GM23338 (cell line): ENCODE measurements at regions not wholly inside any gene's neighbourhood (a gene's known extent, or its start where the extent isn't known, plus 50 kb on each side); places are given as distances from the start of the nearest gene placed in this dataset.

ENCODE experiments used
- ATAC-seq: fragments of 200-7000 bp; cut with Tn5 transposase; 3 replicates; pipeline ENCODE4 v1.9.1; 2020
- DNase-seq: peaks from one replicate; pipeline ENCODE4 v3.0.0-alpha.2; 2015; ENCODE audit warnings: low spot score
- H2AFZ ChIP-seq: fragments of 200-600 bp; sonication (generic); 2 replicates; pipeline ENCODE4 v1.8.0; 2016; ENCODE audit warnings: antibody characterized with exemption, mild to moderate bottlenecking, moderate library complexity
- H3F3A ChIP-seq: fragments of 200-600 bp; sonication (generic); replicated peaks from 2 replicates; pipeline ENCODE4 v1.8.0; 2017; ENCODE audit warnings: antibody characterized with exemption, mixed run types, low read depth
- H3K27ac ChIP-seq: fragments of 200-600 bp; sonication (generic); 2 replicates; pipeline ENCODE4 v1.6.1; 2016; ENCODE audit warnings: low read depth
- H3K27me3 ChIP-seq: fragments of 200-600 bp; sonication (generic); 2 replicates; pipeline ENCODE4 v1.8.0; 2016; ENCODE audit warnings: mild to moderate bottlenecking, mixed run types, moderate library complexity; ENCODE audit not compliant: insufficient read depth
- H3K36me3 ChIP-seq: fragments of 200-600 bp; sonication (generic); 2 replicates; pipeline ENCODE4 v1.8.0; 2016; ENCODE audit warnings: mild to moderate bottlenecking; ENCODE audit not compliant: insufficient read depth
- H3K4me1 ChIP-seq: fragments of 200-600 bp; sonication (generic); 2 replicates; pipeline ENCODE4 v1.8.0; 2016; ENCODE audit warnings: mild to moderate bottlenecking, moderate library complexity; ENCODE audit not compliant: insufficient read depth
- H3K4me2 ChIP-seq: fragments of 200-600 bp; sonication (generic); 2 replicates; pipeline ENCODE4 v1.7.1; 2017; ENCODE audit warnings: mixed run types
- H3K4me3 ChIP-seq: fragments of 200-600 bp; sonication (generic); 2 replicates; pipeline ENCODE4 v1.6.1; 2016; ENCODE audit warnings: mixed run types
- H3K79me2 ChIP-seq: fragments of 200-600 bp; sonication (generic); replicated peaks from 2 replicates; pipeline ENCODE4 v1.8.0; 2017; ENCODE audit warnings: mild to moderate bottlenecking; ENCODE audit not compliant: insufficient read depth
- H3K9me2 ChIP-seq: fragments of 200-600 bp; sonication (generic); 2 replicates; pipeline ENCODE4 v1.8.0; 2017; ENCODE audit not compliant: insufficient read depth
- H4K20me1 ChIP-seq: fragments of 200-600 bp; sonication (generic); replicated peaks from 2 replicates; pipeline ENCODE4 v1.8.0; 2017; ENCODE audit warnings: mild to moderate bottlenecking; ENCODE audit not compliant: insufficient read depth
- H3K27ac Mint-ChIP-seq: 2 replicates; pipeline ENCODE4 v1.8.0; 2020; ENCODE audit warnings: inconsistent platforms, mild to moderate bottlenecking, moderate library complexity, mixed read lengths
- H3K27me3 Mint-ChIP-seq: 3 replicates; pipeline ENCODE4 v1.8.0; 2022; ENCODE audit warnings: low read depth, mild to moderate bottlenecking, moderate library complexity, mixed read lengths, inconsistent platforms; ENCODE audit not compliant: insufficient read depth, poor library complexity
- H3K36me3 Mint-ChIP-seq: 3 replicates; pipeline ENCODE4 v1.8.0; 2021; ENCODE audit warnings: low read depth, mild to moderate bottlenecking, inconsistent platforms, moderate library complexity, mixed read lengths
- H3K4me1 Mint-ChIP-seq: 3 replicates; pipeline ENCODE4 v1.8.0; 2020; ENCODE audit warnings: mild to moderate bottlenecking, inconsistent platforms, mixed read lengths
- H3K4me3 Mint-ChIP-seq: 3 replicates; pipeline ENCODE4 v1.8.0; 2021; ENCODE audit warnings: moderate library complexity, mild to moderate bottlenecking, inconsistent platforms, mixed read lengths
- H3K9me3 Mint-ChIP-seq: 3 replicates; pipeline ENCODE4 v1.8.0; 2020; ENCODE audit warnings: moderate library complexity, mild to moderate bottlenecking, inconsistent platforms, mixed read lengths
- EZH2 ChIP-seq: fragments of 200-600 bp; sonication (generic); IDR thresholded peaks from one replicate; pipeline ENCODE4 v1.8.0; 2017; ENCODE audit warnings: antibody characterized with exemption, mild to moderate bottlenecking, low read depth; ENCODE audit not compliant: unreplicated experiment
- EZH2phosphoT487 ChIP-seq: fragments of 200-600 bp; sonication (generic); IDR thresholded peaks from one replicate; pipeline ENCODE4 v1.8.1; 2018; ENCODE audit warnings: antibody characterized with exemption; ENCODE audit not compliant: unreplicated experiment
- NANOG ChIP-seq: IDR thresholded peaks from 2 replicates; pipeline ENCODE4 v1.6.1; 2016; ENCODE audit warnings: antibody characterized with exemption, borderline replicate concordance
- POLR2AphosphoS5 ChIP-seq: IDR thresholded peaks from 2 replicates; pipeline ENCODE4 v1.6.1; 2016; ENCODE audit warnings: antibody characterized with exemption, low read depth
- REST ChIP-seq: IDR thresholded peaks from one replicate; pipeline ENCODE4 v1.6.1; 2018; ENCODE audit warnings: antibody characterized with exemption; ENCODE audit not compliant: unreplicated experiment
- STAT1 ChIP-seq: IDR thresholded peaks from one replicate; pipeline ENCODE4 v1.6.1; 2016; ENCODE audit warnings: antibody characterized with exemption; ENCODE audit not compliant: unreplicated experiment
- ZNF462 ChIP-seq: fragments of 250-450 bp; sonication (Bioruptor Pico); IDR thresholded peaks from 2 replicates; pipeline ENCODE4 v1.5.0; 2020; ENCODE audit warnings: mild to moderate bottlenecking, moderate library complexity

- TF ChIP-seq ZNF462 (CRISPR knock-in tag) (no peak), REST (no peak), EZH2phosphoT487 (no peak), EZH2 (no peak)
Measured at GRCh38 chr4:71132486-71132885, 139.0 kb downstream of the DCK start (continued).

GRCh38 chr4:71133491-71133890 is 140.0 kb downstream of the DCK start:
- Histone ChIP-seq H3K4me1 (0 out of 2 replicates have a peak, but pooled peaks cover 4% of the 10 kb centered on the region), H2AFZ (no peak overlapping the region), H3F3A (no peaks in the 10 kb centered on the region), H3K36me3 (no peaks in the 10 kb centered on the region), H3K4me2 (no peak overlapping the region), H3K9me2 (no peaks in the 10 kb centered on the region), H3K27ac (no peak overlapping the region), H3K79me2 (no peaks in the 10 kb centered on the region), H4K20me1 (no peaks in the 10 kb centered on the region), H3K27me3 (no peaks in the 10 kb centered on the region), H3K4me3 (no peak overlapping the region)
- DNase-seq (no peak), ATAC-seq (no peak)
- no peaks in the 10 kb centered on the region for H3K36me3 Mint-ChIP-seq
- peaks cover 2% of the 10 kb centered on the region for H3K27me3 Mint-ChIP-seq
- no peak overlapping the region for H3K4me3 Mint-ChIP-seq
- H3K27ac Mint-ChIP-seq: no peak overlapping the region
- H3K9me3 Mint-ChIP-seq: no peaks in the 10 kb centered on the region
- no peaks in the 10 kb centered on the region for H3K4me1 Mint-ChIP-seq
- no peak for TF ChIP-seq POLR2AphosphoS5
- TF ChIP-seq STAT1: no peak
- no peak for TF ChIP-seq REST
- TF ChIP-seq NANOG: no peak
- no peak for TF ChIP-seq EZH2phosphoT487
